Neural crest cell (in vitro differentiated cells): ENCODE measurements at regions not wholly inside any gene's neighbourhood (a gene's known extent, or its start where the extent isn't known, plus 50 kb on each side); places are given as distances from the start of the nearest gene placed in this dataset.

Experiments used
- DNase-seq: peaks from one replicate; pipeline ENCODE4 v3.0.0; 2021; ENCODE audit warnings: low read depth, mixed read lengths, low spot score
- H3K27ac Mint-ChIP-seq: one replicate; pipeline ENCODE4 v1.8.0; 2021; ENCODE audit warnings: mild to moderate bottlenecking, mixed read lengths; ENCODE audit not compliant: unreplicated experiment
- H3K27me3 Mint-ChIP-seq: 2 replicates; pipeline ENCODE4 v1.8.0; 2021; ENCODE audit warnings: low read depth, mild to moderate bottlenecking, mixed read lengths
- H3K36me3 Mint-ChIP-seq: 2 replicates; pipeline ENCODE4 v1.8.0; 2021; ENCODE audit warnings: low read depth, mild to moderate bottlenecking, mixed read lengths
- H3K4me1 Mint-ChIP-seq: 2 replicates; pipeline ENCODE4 v1.8.0; 2021; ENCODE audit warnings: mixed read lengths
- H3K4me3 Mint-ChIP-seq: one replicate; pipeline ENCODE4 v1.8.0; 2021; ENCODE audit warnings: mild to moderate bottlenecking, mixed read lengths
- H3K9me3 Mint-ChIP-seq: 2 replicates; pipeline ENCODE4 v1.8.0; 2021; ENCODE audit warnings: mixed read lengths
- TF ChIP-seq, protein P1 (sequence below): fragments of 200-600 bp; sonication (generic); conservative IDR thresholded peaks from 2 replicates; pipeline ENCODE4 v1.5.0; 2021; ENCODE audit warnings: antibody characterized with exemption, mild to moderate bottlenecking

DNA sequence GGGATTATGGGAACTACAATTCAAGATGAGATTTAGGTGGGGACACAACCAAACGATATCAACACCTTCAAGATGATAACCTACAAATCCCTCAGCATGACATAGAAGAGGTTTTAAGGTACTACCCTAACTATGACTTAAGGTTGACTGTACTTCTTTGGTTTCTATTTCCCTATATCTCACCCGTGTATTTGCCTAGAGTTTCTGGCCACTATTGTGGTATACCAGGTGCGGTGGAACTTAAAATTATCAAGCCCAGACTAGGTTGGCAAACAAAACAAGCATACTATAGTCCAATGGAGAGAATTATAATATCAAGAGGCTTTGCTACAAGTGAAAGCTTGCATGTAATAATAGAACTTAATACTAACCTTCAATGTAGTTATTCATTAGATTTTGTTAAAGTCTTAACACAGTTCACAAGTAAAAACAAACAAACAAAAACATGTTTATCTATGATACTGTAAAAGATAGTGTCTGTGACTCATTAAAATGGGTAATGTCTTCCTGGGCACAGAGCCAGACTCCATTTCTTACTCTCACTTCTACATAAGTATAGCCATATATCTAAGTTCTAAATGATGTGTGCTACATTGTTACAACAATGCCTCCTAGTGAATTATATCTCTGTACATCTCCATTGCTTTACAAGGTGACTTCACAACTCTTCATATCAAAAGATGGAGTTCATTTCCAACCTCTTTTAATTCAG lies 479.1 kb downstream of the ZBBX start:
- no peak overlapping the region for H3K4me3 Mint-ChIP-seq
- peaks cover 12% of the 10 kb centered on the region for H3K9me3 Mint-ChIP-seq
- no peaks in the 10 kb centered on the region for H3K36me3 Mint-ChIP-seq
- TF ChIP-seq, protein P1, sequence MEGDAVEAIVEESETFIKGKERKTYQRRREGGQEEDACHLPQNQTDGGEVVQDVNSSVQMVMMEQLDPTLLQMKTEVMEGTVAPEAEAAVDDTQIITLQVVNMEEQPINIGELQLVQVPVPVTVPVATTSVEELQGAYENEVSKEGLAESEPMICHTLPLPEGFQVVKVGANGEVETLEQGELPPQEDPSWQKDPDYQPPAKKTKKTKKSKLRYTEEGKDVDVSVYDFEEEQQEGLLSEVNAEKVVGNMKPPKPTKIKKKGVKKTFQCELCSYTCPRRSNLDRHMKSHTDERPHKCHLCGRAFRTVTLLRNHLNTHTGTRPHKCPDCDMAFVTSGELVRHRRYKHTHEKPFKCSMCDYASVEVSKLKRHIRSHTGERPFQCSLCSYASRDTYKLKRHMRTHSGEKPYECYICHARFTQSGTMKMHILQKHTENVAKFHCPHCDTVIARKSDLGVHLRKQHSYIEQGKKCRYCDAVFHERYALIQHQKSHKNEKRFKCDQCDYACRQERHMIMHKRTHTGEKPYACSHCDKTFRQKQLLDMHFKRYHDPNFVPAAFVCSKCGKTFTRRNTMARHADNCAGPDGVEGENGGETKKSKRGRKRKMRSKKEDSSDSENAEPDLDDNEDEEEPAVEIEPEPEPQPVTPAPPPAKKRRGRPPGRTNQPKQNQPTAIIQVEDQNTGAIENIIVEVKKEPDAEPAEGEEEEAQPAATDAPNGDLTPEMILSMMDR: no peak
- H3K4me1 Mint-ChIP-seq: no peaks in the 10 kb centered on the region
- no peak overlapping the region for H3K27ac Mint-ChIP-seq
- H3K27me3 Mint-ChIP-seq: no peaks in the 10 kb centered on the region
- no peak for DNase-seq

DNA sequence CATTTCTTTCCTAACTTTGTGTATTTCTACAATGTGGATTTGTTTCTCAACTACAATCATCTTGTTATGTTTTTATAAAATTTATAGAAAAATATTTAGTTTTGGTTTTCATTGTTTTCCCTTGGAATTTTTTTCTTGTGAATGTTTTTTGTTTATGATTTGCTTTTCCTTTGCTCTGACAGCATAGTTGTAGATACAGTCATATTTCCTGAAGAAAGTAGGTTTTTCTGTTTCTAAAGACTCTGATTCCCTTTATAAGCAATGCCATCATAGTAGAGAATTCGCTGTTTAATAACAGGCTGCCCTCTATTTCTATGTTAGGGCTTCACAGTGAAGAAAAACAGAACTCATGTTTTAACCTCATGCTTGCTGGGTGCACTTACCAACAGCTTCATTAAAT lies 482.3 kb downstream of the ZBBX start:
- no peaks in the 10 kb centered on the region for H3K4me1 Mint-ChIP-seq
- H3K9me3 Mint-ChIP-seq: no peaks in the 10 kb centered on the region
- TF ChIP-seq, protein P1: no peak
- no peak overlapping the region for H3K27ac Mint-ChIP-seq
- H3K36me3 Mint-ChIP-seq: no peaks in the 10 kb centered on the region
- DNase-seq: no peak
- H3K27me3 Mint-ChIP-seq: no peaks in the 10 kb centered on the region
- H3K4me3 Mint-ChIP-seq: no peak overlapping the region

DNA sequence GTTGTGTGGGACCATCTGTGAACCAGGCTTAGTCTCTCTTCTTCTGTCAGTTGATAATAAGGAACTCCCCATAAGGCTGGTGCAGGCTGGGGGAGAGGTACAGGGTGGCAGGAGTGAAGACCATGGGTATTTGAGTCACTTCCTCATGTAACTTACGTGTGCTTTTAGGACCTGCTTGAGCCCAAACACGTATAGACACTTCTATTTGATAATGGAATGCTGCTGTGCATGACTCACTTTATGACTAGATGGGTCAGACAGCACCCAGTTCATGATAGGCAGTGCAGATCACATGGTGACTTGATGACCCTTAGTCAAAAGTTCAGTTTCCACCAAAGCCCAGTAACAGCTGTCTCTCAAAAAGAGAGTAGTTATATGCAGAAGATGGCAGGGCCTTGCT lies 490.9 kb downstream of the ZBBX start:
- H3K9me3 Mint-ChIP-seq: no peaks in the 10 kb centered on the region
- H3K27ac Mint-ChIP-seq: no peak overlapping the region
- no peaks in the 10 kb centered on the region for H3K4me1 Mint-ChIP-seq
- DNase-seq: no peak
- TF ChIP-seq, protein P1: no peak
- no peak overlapping the region for H3K4me3 Mint-ChIP-seq
- H3K36me3 Mint-ChIP-seq: no peaks in the 10 kb centered on the region
- no peaks in the 10 kb centered on the region for H3K27me3 Mint-ChIP-seq

DNA sequence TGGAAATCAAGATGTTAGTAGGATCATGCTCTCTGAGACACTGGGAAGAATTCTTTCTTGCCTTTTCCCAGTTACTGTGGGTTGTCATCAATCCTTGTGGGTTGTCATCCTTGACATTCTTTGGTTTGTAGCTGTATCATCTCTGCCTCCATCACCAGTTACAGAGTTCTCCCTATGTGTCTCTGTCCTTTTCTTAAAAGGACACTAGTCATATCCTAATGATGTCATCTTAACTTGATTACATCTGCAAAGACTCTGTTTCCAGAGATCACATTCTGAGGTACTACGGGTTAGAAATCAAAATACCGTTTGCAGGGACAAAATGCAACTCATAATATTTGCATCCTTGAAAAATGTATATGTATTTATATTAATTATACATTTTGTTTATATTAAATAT lies 500.4 kb downstream of the ZBBX start:
- Mint-ChIP-seq H3K36me3 (no peaks in the 10 kb centered on the region), H3K27me3 (no peaks in the 10 kb centered on the region), H3K9me3 (peaks cover 13% of the 10 kb centered on the region), H3K4me3 (no peak overlapping the region), H3K27ac (no peak overlapping the region), H3K4me1 (no peaks in the 10 kb centered on the region)
- TF ChIP-seq, protein P1: no peak
- DNase-seq: no peak

- Mint-ChIP-seq H3K27ac (no peak overlapping the region), H3K27me3 (no peaks in the 10 kb centered on the region), H3K4me3 (no peak overlapping the region), H3K4me1 (no peaks in the 10 kb centered on the region), H3K36me3 (no peaks in the 10 kb centered on the region), H3K9me3 (peaks cover 13% of the 10 kb centered on the region)
- no peak for DNase-seq
- TF ChIP-seq, protein P1: no peak
Measured at GRCh38 chr3:166877971-166878370, 502.1 kb downstream of the ZBBX start.
